SK-N-SH (cell line): ENCODE measurements at regions not wholly inside any gene's neighbourhood (a gene's known extent, or its start where the extent isn't known, plus 50 kb on each side); places are given as distances from the start of the nearest gene placed in this dataset.

Experiments used
- CHD2 ChIP-seq: fragments of 150-350 bp; IDR thresholded peaks from 2 replicates; pipeline ENCODE4 v1.6.1; 2018; ENCODE audit warnings: low read length; ENCODE audit not compliant: partially characterized antibody
- CTCF ChIP-seq: fragments of 200-600 bp; sonication (generic); IDR thresholded peaks from 2 replicates; pipeline ENCODE4 v1.6.1; 2017; ENCODE audit warnings: antibody characterized with exemption, mild to moderate bottlenecking, moderate library complexity
- EP300 ChIP-seq, 2 experiments: IDR thresholded peaks; 2 replicates each; pipeline versions ENCODE4 v1.4.0 to v1.6.1; 2012; ENCODE audit warnings: borderline replicate concordance in 1 of 2, low read depth in 1 of 2, low read length in 1 of 2
- FOXJ3 ChIP-seq: sonication (generic); formaldehyde crosslinking; IDR thresholded peaks from 2 replicates; pipeline ENCODE4 v1.5.1; 2020; ENCODE audit warnings: mild to moderate bottlenecking, missing genetic modification reagents
- FOXM1 ChIP-seq: IDR thresholded peaks from 2 replicates; pipeline ENCODE4 v1.4.0; 2012; ENCODE audit warnings: low read depth, mild to moderate bottlenecking
- GATA2 ChIP-seq: sonication (generic); formaldehyde crosslinking; IDR thresholded peaks from 2 replicates; pipeline ENCODE4 v1.5.0; 2020; ENCODE audit warnings: mild to moderate bottlenecking, missing genetic modification reagents
- MAX ChIP-seq: IDR thresholded peaks from 2 replicates; pipeline ENCODE4 v1.4.0; 2012; ENCODE audit warnings: low read depth
- MXI1 ChIP-seq: IDR thresholded peaks from 2 replicates; pipeline ENCODE4 v1.6.1; 2012; ENCODE audit warnings: mild to moderate bottlenecking, low read depth, low read length, improper control_type of control experiment
- REST ChIP-seq: IDR thresholded peaks from 2 replicates; pipeline ENCODE4 v1.6.1; 2012; ENCODE audit warnings: mild to moderate bottlenecking, low read depth, low read length, moderate library complexity
- RXRA ChIP-seq: IDR thresholded peaks from 2 replicates; pipeline ENCODE4 v1.4.0; 2012; ENCODE audit warnings: low read depth, mild to moderate bottlenecking, borderline replicate concordance
- TAF1 ChIP-seq: IDR thresholded peaks from 2 replicates; pipeline ENCODE4 v1.6.1; 2012; ENCODE audit warnings: low read depth, mild to moderate bottlenecking, low read length, moderate library complexity, borderline replicate concordance
- TCF12 ChIP-seq: IDR thresholded peaks from 2 replicates; pipeline ENCODE4 v1.4.0; 2012
- USF1 ChIP-seq: IDR thresholded peaks from 2 replicates; pipeline ENCODE4 v1.4.0; 2012; ENCODE audit warnings: low read depth, borderline replicate concordance
- YY1 ChIP-seq: IDR thresholded peaks from 2 replicates; pipeline ENCODE4 v1.4.0; 2012; ENCODE audit warnings: low read depth, mild to moderate bottlenecking

GRCh38 chr14:82449926-82450468, 916.3 kb upstream of the SEL1L start:
- TF ChIP-seq EP300 (IDR thresholded peaks at IDR 0.05; ENCODE audit: borderline replicate concordance in 1 of 2, low read depth in 1 of 2, low read length in 1 of 2) (no peak), FOXM1 (no peak), USF1 (no peak), CTCF (no peak), TCF12 (no peak), MXI1 (no peak), CHD2 (no peak), YY1 (no peak), TAF1 (no peak), FOXJ3 (no peak), REST (no peak), GATA2 (CRISPR knock-in tag) (no peak), MAX (no peak), RXRA (no peak)
